ENCODE measurements at regions not wholly inside any gene's neighbourhood (a gene's known extent, or its start where the extent isn't known, plus 50 kb on each side); places are given as distances from the start of the nearest gene placed in this dataset.

GRCh38 chr20:16863303-16863702, 115.1 kb downstream of the OTOR start:
- TF ChIP-seq CTCF (IDR thresholded peaks at IDR 0.05; ENCODE audit: poor library complexity), result no peak
- TF ChIP-seq EZH2 (IDR thresholded peaks at IDR 0.05; ENCODE audit: borderline replicate concordance), result no peak
- TF ChIP-seq EZH2phosphoT487 (IDR thresholded peaks at IDR 0.05; ENCODE audit: low read depth, severe bottlenecking, unreplicated experiment), result no peak

Data from hepatocyte (in vitro differentiated cells).